HG02943 (cell line): ENCODE measurements at regions not wholly inside any gene's neighbourhood (a gene's known extent, or its start where the extent isn't known, plus 50 kb on each side); places are given as distances from the start of the nearest gene placed in this dataset.

Experiments used
- ATAC-seq: cut with Tn5 transposase; IDR thresholded peaks from one replicate; pipeline ENCODE4 v1.9.1; 2021; ENCODE audit warnings: mild to moderate bottlenecking, low read depth, moderate library complexity; ENCODE audit not compliant: unreplicated experiment

DNA sequence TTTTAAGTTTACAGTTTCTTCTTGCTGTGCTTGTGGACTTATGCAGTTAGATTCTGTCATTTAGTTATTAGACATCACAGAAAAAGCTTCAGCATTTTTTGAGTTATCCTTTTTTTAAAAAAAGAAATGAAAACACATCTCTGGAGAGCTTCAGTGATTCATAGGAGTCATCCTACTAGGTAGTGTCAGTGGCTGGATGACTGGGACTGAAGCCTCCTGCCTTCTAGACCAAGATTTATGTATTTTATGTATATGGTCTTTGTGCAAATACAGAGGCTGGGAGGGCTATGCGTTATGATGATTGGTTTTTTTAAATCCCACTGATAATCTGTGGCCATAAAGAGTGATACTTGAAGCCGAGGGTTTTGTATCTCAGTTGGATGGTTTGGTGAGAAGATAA lies 125.9 kb upstream of the JAG1 start:
- no peak for ATAC-seq

DNA sequence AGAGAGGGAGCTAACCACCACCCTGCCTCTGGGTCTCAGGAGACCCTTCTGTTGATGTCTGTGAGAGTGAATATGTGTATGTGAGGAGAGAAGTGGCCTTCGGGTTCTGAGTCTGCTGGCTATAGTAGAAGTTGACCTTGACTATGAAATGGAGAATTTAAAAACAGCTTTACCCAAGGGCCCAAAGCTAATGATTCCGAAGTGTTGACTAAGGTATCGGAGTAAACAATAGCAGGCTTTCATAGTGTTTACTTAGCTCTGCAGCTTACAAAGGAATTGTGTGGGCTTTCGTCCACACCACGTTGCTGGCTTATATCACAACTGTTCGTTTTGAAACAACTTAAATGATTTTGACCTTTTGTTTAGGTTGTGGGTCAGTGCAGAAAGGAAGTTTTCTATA lies 126.5 kb upstream of the JAG1 start:
- ATAC-seq: no peak

DNA sequence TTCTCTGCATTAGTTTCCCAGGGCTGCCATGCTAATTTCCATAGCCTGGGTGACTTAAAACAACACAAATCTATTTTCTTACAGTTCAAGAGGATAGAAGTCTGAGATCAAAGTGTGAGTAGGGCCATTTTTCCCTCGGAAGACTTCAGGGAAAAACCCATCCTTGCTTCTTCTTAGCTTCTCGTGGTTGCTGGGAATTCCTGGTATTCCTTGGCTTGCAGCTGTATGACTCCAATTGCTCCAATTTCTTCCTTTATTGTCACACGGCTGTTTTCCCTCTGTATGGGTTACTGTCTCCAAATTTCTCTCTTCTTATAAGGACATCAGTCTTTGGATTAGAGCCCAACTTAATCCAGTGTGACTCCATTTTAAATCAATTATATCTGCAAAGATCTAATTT lies 128.4 kb upstream of the JAG1 start:
- no peak for ATAC-seq

DNA sequence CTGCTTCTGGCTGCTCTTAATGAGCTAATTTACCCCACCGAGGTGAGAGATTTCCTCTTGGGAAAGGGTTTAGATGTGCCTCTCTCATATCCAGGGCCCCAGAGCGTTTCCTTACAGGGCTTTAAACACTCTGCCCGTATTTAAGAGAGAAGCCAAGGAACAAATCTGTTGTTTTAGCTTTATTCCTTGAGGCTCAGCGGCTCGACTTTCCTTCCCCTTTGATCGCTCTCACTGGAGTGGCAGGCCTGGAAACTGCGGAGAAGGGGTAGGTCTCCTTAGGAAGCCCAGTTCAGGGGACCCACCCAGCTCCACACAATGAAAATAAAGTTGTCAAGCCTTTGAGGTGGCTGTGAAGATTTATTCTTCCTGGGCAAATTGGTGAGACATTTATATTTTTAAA lies 132.0 kb upstream of the JAG1 start:
- no peak for ATAC-seq

DNA sequence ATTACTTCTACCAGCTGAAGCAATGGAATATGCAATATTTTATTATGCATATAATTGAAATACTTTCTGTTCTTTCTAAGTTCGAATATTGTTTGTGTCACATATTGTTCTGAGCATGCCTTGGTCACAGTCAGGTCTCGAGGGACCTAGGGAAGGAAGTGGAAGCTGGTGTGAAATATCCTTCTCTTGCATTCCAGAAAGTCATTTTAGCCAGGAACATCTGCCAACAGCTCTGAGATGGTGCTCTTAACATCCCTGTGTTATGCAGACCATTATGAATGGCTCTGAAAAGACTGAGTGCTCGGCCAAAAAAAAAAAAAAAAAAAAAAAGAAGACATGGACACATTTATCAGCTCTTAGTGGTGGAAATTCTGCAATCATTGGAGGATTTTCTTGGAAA lies 132.7 kb upstream of the JAG1 start:
- ATAC-seq: no peak

DNA sequence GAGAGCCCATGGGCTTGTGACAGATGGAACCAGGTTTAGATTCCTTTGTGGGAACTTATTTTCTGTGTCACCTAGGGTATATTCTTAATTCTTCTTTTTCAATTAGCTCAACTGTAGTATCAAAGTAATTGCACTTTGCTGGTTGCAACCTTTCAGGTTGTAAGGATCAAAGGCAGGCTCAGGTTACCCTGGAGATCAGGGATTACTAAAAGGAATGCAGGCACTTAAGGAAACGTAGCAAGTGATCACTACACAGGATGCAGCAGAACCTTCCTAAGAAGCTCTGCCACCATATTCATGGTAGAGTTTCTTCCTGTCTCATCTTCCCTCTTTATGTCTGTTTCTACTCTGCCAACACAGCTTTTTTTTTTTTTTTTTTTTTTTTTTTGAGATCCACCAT lies 133.2 kb upstream of the JAG1 start:
- no peak for ATAC-seq

DNA sequence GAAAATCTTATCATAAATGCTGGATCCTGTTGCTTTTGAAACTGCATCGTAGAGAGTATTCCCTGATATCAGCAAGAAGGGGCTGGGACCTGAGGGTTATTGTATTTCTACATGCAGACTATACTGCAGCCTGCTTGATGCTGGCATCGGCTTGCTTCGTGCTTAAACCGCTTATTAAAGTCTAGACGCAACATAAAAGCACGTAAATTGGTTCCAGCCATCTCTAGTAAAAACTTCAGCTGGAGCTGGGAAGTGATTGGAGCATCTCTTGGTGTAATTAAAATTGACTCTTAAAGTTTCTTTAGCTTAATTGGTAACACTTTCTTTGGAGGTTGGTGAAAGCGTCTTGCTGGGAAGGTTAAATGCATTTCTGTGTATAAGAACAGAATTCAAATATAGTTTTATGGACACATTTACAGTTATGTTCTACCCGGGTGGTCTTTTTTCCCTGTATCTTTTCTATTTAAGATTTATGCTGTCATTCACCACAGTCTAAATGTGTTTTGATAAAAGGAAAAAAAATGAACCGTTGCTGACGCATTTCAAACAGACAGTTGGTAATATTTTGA lies 139.0 kb upstream of the JAG1 start:
- ATAC-seq: no peak

DNA sequence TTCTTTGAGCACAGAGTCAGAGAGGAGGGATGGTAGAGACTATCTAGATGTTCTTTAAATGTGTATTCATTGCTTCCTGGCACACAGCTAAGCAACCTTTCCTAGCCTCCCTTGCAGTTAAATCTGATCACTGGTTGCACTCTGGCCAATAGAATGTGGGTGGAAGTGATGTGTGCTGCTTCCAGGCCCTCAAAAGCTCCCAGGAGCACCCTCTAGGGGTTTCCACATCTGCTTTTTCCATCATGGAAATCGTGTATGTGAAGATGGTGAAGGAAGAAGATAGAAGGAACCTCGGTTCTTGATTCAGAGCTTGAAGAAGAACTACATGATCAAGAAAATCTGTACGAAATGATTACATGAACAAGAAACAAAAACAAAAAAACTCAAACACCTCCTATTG lies 149.8 kb upstream of the JAG1 start:
- no peak for ATAC-seq

DNA sequence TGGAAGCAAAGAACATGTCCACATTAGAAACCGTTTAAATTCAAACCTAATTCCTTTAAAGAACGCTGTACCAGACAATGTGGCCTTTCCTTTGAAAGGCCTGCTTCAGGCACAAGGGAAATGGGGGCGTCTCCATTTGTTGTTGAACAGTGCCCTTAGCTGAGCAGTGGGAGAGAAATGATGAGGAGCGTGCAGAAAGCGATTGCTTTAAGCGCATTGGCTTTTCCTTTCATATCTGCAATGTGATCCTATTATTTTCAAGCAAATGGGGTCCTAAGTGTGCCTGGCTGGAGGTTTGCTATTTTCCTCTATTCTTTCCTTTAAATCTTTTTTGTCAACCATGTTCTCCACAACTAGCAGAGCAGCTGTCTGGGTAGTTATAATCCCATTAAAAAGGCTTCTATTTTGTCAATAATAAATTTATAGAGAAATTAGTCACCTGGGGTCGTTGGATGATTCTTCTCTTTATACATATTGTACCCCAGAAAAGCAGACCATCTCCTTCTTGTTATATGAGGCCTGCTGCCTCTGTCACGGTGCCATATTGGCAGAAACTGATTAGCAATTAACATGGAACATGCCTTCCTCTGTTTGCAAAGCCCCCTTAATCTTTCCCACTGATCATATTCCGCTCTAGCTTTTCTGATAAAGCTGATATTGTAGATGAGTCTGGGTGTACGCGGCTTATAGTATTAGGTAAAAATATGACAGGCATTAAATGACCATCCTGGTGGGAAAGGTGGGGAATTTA lies 151.1 kb upstream of the JAG1 start:
- ATAC-seq: no peak

DNA sequence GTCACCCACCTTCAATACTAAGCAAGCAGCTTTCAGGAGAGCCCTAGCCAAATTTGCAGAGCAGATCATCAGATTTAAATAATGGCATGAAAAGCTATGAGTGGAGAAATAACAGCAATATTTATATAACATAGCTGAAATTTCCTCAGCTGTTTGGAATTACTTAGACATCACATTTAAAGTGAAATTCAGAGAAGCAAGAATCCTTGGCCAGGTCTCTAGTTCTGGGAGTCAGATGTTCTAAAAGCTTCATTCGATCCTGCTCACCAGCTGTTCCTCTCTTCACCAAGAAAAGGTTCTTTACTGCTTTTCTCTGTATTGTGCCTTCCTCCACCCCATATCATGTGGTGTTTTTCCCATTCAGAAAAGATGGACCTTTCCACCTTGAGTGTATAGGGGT lies 152.3 kb upstream of the JAG1 start:
- no peak for ATAC-seq

DNA sequence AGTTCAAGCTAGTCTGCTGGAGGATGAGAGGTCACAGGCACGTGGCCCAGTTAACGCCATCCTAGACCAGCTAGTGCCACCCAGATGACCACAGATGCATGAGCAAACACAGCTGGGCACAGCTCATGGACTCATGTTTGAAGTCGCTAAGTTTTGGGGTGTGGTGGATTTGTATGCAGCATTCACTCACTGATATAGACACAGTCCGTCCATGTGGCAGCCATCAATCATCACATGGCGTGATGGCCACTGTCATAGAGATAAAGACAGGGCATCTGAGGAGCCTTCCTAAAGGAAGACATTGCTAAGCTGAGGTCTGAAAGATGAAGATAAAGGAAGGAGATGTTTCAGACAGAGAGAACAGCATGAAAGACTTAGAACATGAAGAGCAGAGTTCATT lies 154.4 kb upstream of the JAG1 start:
- no peak for ATAC-seq

DNA sequence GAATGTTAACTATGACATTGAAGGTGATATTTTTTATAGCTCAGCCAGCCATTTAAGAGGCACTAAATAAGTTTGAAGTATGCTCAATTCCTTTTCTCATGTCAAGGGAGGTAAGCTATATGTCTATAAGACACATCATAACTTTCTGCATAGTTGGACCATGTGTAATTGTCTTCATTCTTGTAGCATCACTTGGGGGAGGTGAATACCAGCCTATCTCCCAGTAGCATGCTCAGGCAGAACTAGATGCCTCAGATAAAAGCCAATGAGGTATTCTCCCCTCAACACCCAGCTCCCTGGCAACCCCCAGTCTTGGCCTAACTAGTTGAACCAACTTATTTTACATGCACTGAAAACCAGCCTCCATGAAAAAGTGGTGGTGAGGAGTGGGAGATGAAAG lies 158.3 kb upstream of the JAG1 start:
- ATAC-seq: no peak

DNA sequence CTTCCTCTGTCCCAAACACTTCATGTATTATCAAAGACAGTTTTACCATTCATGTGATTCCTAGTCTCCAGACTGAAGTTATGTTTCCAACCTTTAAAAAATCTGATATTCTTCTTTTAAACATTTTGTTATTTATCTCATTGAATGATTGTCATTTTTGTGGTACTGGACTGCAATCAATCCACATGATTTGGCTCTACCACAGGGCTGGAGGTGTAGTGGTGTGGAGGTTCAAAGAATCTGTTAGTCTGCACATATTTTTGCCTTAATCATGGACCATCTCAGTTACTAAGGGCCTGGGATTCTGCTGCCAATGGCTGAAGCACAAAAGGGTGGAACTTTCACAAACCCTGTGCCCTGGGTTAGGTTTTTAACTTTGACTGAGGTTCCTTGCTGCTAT lies 164.1 kb upstream of the JAG1 start:
- no peak for ATAC-seq

DNA sequence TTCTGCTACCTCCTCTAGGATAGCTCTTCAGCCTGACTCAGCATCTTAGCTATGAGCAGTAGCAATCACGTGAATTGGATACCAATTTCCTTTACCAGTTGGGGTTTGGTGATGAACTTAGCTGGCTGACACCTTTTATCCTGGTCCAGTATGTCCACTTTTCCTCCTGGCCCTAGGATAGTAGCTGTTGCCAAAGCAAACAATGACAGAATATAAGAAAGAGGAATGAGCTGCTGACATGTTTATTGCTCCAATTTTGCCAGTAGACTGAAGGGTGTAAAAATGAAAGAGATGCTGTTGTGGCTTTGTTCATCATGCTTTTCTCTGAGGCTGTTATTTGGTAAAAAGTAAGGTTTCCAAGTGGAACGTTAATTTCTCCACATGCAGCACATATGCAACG lies 168.3 kb upstream of the JAG1 start:
- ATAC-seq: no peak

DNA sequence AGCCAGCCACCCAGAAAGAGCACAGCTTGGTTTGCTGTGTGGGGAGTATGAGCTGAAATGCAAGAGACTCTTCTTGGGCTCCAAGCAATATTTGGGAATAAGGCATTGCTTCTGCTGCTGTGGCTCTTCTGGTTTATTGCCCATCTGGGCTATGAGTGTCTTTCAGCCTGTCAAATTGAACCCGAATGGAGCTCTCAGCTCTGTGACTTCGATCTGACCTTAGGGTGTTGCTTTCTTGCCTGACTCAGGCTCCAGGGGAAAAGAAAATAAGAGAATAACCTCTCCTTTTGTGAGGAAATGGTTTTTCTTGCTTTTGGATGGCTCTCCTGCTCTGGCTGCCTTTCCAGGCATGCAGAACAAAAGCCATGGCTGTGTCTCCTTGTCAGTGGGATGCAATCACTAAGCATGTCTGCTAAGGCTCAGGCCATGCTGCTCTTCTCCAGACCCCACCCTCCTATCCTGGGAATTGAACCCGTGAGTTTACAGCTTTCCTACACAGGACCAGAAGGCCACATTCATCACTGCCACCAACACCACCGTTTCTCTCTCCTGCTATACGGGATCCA lies 169.4 kb upstream of the JAG1 start:
- ATAC-seq: no peak

DNA sequence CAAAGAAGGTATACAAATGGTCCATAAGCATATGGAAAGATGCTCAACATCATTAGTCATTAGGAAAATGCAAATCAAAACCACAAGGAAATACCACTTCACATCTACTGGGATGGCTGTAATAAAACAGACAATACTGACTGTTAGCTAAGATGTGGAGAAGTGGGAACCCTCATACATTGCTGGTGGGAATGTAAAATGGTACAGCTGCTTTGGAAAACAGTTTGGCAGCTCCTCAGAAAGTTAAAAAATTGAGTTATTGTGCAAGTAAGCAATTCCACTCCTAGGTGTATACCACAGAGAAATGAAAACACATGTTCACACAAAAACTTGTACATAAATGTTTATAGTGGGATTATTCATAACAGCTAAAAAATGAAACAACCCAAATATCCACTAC lies 173.0 kb upstream of the JAG1 start:
- ATAC-seq: no peak

DNA sequence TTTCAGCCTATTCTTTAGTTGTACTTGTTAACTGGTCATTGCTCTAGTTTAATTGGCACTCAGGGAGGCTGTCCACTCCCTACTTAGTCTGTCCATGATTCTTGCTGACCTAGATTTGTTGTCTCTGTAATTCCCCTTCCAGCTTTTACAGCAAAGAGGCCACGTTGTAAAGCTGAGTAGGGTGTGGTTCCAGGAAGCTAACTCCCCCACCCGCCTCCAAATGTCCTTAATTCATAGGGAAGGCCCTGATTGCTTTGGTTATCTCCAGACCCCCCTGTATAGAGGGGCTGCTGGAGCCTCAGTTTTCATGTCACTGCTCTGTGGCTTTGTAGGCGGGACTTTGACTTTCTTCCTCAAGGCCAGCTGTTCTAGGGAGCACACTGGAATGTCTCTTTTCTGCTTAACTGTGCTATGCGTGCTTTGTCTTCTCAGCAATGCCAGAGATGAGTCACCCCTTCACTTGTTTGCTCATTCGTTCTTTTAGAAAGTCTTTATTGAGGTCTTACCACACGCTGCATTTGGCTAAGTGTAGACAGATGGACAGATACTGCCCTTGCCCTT lies 175.1 kb upstream of the JAG1 start:
- ATAC-seq: no peak

DNA sequence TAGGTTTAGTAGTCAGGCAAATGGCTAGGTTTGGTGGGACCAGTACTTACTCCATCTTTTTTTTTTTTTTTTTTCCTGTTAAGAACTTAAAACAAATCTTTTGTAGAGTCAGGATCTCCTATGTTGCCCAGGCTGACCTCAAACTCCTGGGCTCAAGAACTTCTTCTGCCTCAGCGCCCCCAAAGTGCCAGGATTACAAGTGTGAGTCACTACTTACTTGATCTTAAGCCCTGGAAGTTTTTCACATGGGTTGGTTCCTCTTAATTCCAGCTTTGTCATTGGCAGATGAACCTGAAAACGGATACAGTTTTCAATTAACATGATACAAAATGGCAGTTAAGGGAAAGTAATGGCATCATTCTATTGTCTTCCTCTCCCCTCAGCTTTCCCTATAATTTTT lies 179.4 kb upstream of the JAG1 start:
- ATAC-seq: no peak

DNA sequence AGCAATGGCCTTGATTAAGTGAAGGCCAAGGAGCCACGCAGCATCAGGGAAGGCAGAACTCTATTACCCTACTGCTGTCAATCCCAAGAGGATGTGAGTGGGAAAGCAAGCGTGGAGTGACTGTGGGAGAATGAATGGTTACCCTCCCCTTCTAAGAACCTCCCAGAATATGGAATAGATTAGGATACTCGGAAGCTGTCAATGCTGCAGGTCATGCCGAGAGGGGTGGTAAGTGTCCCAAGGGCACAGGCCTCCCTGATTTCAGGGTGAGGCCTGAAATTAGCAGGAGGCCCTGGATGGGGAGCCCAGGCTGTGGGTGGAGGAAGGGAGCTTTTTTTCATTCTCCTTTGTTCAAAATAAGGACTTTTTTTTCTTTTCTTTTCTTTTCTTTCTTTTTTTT lies 179.9 kb upstream of the JAG1 start:
- no peak for ATAC-seq

DNA sequence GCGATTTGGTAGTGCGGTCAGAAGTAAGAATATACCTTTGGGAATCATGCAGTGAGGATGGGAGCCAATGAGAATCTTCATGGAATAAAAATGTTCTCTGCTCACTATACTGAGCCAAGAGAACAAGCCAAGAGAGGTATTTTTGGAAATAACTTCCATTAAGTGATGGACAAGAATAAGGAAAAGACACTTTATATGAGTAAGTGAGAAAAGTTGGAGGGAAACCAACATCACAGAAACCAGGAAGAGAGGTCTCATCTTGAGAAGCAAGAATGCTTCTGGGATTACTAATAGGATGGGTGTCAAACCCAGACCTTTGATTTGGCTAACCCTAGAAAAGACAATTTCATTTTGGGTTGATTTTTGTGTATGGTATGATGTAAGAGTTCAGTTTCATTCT lies 181.2 kb upstream of the JAG1 start:
- no peak for ATAC-seq

DNA sequence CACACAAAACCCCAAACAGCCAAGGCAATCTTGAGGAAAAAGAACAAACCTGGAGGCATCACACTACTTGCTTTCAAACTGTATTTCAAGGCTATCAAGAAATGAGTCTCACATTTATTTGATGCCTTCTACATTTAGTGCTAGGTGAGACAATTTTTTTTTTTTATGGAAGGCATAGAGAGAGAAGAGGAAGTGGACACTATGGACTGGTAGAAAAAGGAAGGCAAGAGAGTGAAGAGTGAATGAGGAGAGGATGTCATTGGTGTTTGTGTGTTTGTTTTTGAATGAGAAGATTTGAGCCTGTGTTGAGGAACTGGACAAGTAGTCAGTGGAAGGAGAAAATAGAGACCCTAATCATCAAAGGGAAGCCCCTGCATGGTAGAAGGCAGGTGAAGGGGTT lies 182.0 kb upstream of the JAG1 start:
- no peak for ATAC-seq
